Sigmoid colon (tissue), 6 donors: ENCODE measurements at regions not wholly inside any gene's neighbourhood (a gene's known extent, or its start where the extent isn't known, plus 50 kb on each side); places are given as distances from the start of the nearest gene placed in this dataset.

ENCODE experiments used
- DNase-seq: peaks from one replicate; pipeline ENCODE4 v3.0.0-alpha.2; 2019
- H3K27ac ChIP-seq, 4 donors: fragments of 200-600 bp; sonication (generic); one replicate each; pipeline ENCODE4 v1.5.1; 2016 to 2019; ENCODE audit warnings: mild to moderate bottlenecking in 1 of 4
- H3K27me3 ChIP-seq, 3 donors: fragments of 200-600 bp; sonication (generic); one replicate each; pipeline ENCODE4 v1.5.1; 2019; ENCODE audit warnings: mild to moderate bottlenecking in 1 of 3
- H3K36me3 ChIP-seq, 4 donors: fragments of 200-600 bp; sonication (generic); one replicate each; pipeline ENCODE4 v1.5.1; 2016 to 2019
- H3K4me1 ChIP-seq, 4 donors: fragments of 200-600 bp; sonication (generic); one replicate each; pipeline ENCODE4 v1.5.1; 2017 to 2019
- H3K4me3 ChIP-seq, 4 donors: fragments of 200-600 bp; sonication (generic); one replicate each; pipeline ENCODE4 v1.5.1; 2017 to 2019; ENCODE audit warnings: mild to moderate bottlenecking in 2 of 4, moderate library complexity in 1 of 4
- H3K9me3 ChIP-seq, 4 donors: fragments of 200-600 bp in 3 of 4; sonication (generic) in 3 of 4; one replicate each; pipeline versions ENCODE4 v1.5.1 to v1.6.1; 2013 to 2019
- CTCF ChIP-seq, 4 experiments: fragments of 450-650 bp in 3 of 4; fragments of 200-600 bp in 1 of 4; IDR thresholded peaks; one replicate each; pipeline ENCODE4 v1.5.1; 2016 to 2019; ENCODE audit warnings: antibody characterized with exemption in 4 of 4, mild to moderate bottlenecking in 3 of 4, moderate library complexity in 2 of 4
- EP300 ChIP-seq, 4 donors: sonication (generic); formaldehyde crosslinking; IDR thresholded peaks; one replicate each; pipeline ENCODE4 v1.6.1; 2017; ENCODE audit warnings: antibody characterized with exemption in 4 of 4
- POLR2A ChIP-seq, 2 donors: fragments of 450-650 bp; IDR thresholded peaks; one replicate each; pipeline ENCODE4 v1.6.1; 2016; ENCODE audit warnings: antibody characterized with exemption in 2 of 2, mild to moderate bottlenecking in 2 of 2, moderate library complexity in 2 of 2
- POLR2AphosphoS5 ChIP-seq, 4 donors: sonication (generic); formaldehyde crosslinking; IDR thresholded peaks; one replicate each; pipeline ENCODE4 v1.6.1; 2017; ENCODE audit warnings: antibody characterized with exemption in 4 of 4
- WGBS, 2 donors: extraction: QIAGEN DNeasy Blood & Tissue Kit; methylation state at CpG; one replicate each; pipeline ENCODE4 v1.1.7; 2013; 5-methylcytosine and 5-hydroxymethylcytosine counted together
- intact Hi-C: fragments of 100-400 bp; cut with DNase I; formaldehyde crosslinking; loops from one replicate; pipeline ENCODE4 v1.15.1; 2023
- donor health status: healthy with polysubstance abuse.
- donor health status: healthy.

GRCh38 chr6:21679761-21680265 lies 86.3 kb downstream of the SOX4 start:
- no peaks in the 10 kb centered on the region for H3K9me3 ChIP-seq
- TF ChIP-seq CTCF (IDR thresholded peaks at IDR 0.05) (no peak), POLR2AphosphoS5 (IDR thresholded peaks at IDR 0.05) (no peak), EP300 (IDR thresholded peaks at IDR 0.05) (no peak), POLR2A (IDR thresholded peaks at IDR 0.05) (no peak)
- 78 to 87% methylated on average over 2 of the region's 2 CpGs for WGBS, 2 donors
- peaks cover 0 to 14% (median 11%) of the 10 kb centered on the region in 4 donors for H3K4me1 ChIP-seq
- H3K27me3 ChIP-seq = no peaks in the 10 kb centered on the region
- no peaks in the 10 kb centered on the region for H3K36me3 ChIP-seq
- H3K27ac ChIP-seq = peak overlapping the region; percentile 37 to 77 (median 54)
- no peak overlapping the region for H3K4me3 ChIP-seq
- intact Hi-C loops = no loop called here
- DNase-seq = no peak

- Histone ChIP-seq H3K9me3 (no peaks in the 10 kb centered on the region), H3K27ac (peak overlapping the region in 1 of 4 donors; percentile 77), H3K4me1 (peaks cover 0 to 15% (median 12%) of the 10 kb centered on the region in 4 donors), H3K36me3 (no peaks in the 10 kb centered on the region), H3K27me3 (no peaks in the 10 kb centered on the region), H3K4me3 (no peak overlapping the region)
- WGBS, 2 donors = 96 to 97% methylated on average over 4 of the region's 4 CpGs
- no peak for TF ChIP-seq CTCF (IDR thresholded peaks at IDR 0.05)
- no peak for TF ChIP-seq POLR2A (IDR thresholded peaks at IDR 0.05)
- TF ChIP-seq POLR2AphosphoS5 (IDR thresholded peaks at IDR 0.05) = no peak
- TF ChIP-seq EP300 (IDR thresholded peaks at IDR 0.05) = no peak
- no peak for DNase-seq
- intact Hi-C loops = no loop called here
Observed at GRCh38 chr6:21680611-21681010, 87.1 kb downstream of the SOX4 start.

GRCh38 chr6:21690489-21690888 lies 96.9 kb downstream of the SOX4 start:
- H3K9me3 ChIP-seq = no peaks in the 10 kb centered on the region
- peaks cover 0 to 10% (median 1%) of the 10 kb centered on the region in 4 donors for H3K4me1 ChIP-seq
- peaks cover 0 to 10% (median 0%) of the 10 kb centered on the region in 4 donors for H3K36me3 ChIP-seq
- no peak overlapping the region for H3K4me3 ChIP-seq
- no peaks in the 10 kb centered on the region for H3K27me3 ChIP-seq
- no peak for DNase-seq
- TF ChIP-seq POLR2A (IDR thresholded peaks at IDR 0.05) = no peak
- no peak for TF ChIP-seq POLR2AphosphoS5 (IDR thresholded peaks at IDR 0.05)
- TF ChIP-seq EP300 (IDR thresholded peaks at IDR 0.05) = no peak
- TF ChIP-seq CTCF (IDR thresholded peaks at IDR 0.05) = no peak
- no peak overlapping the region for H3K27ac ChIP-seq
- intact Hi-C loops = no loop called here

- no peaks in the 10 kb centered on the region for H3K9me3 ChIP-seq
- intact Hi-C loops = no loop called here
- no peak overlapping the region for H3K4me3 ChIP-seq
- H3K27me3 ChIP-seq = no peaks in the 10 kb centered on the region
- peaks cover 0 to 10% (median 0%) of the 10 kb centered on the region in 4 donors for H3K36me3 ChIP-seq
- H3K27ac ChIP-seq = no peak overlapping the region
- no peak for DNase-seq
- TF ChIP-seq POLR2AphosphoS5 (IDR thresholded peaks at IDR 0.05) = no peak
- TF ChIP-seq EP300 (IDR thresholded peaks at IDR 0.05) = no peak
- no peak for TF ChIP-seq CTCF (IDR thresholded peaks at IDR 0.05)
- TF ChIP-seq POLR2A (IDR thresholded peaks at IDR 0.05) = no peak
- 87 to 94% methylated on average over 5 of the region's 5 CpGs for WGBS, 2 donors
- peaks cover 0 to 10% (median 0%) of the 10 kb centered on the region in 4 donors for H3K4me1 ChIP-seq
Observed at GRCh38 chr6:21691685-21692346, 98.3 kb downstream of the SOX4 start.
